ENCODE measurements at regions not wholly inside any gene's neighbourhood (a gene's known extent, or its start where the extent isn't known, plus 50 kb on each side); places are given as distances from the start of the nearest gene placed in this dataset.

- TF ChIP-seq SRF (CRISPR knock-in tag; IDR thresholded peaks at IDR 0.05) (no peak), NRF1 (conservative IDR thresholded peaks at IDR 0.05 in 1 of 2, IDR thresholded peaks at IDR 0.05 in 1 of 2) (no peak), EGR1 (conservative IDR thresholded peaks at IDR 0.05) (no peak)
These were observed 294.9 kb downstream of the FSIP2 start for GRCh38 chr2:186033541-186033940.
